HG03025 (cell line): ENCODE measurements at regions not wholly inside any gene's neighbourhood (a gene's known extent, or its start where the extent isn't known, plus 50 kb on each side); places are given as distances from the start of the nearest gene placed in this dataset.
"Not testable (repeated sequence)": the region's sequence is repeated elsewhere in the genome, so short reads cannot be mapped to it uniquely, and the experiment has no call there.

Experiments
- ATAC-seq: cut with Tn5 transposase; IDR thresholded peaks from one replicate; pipeline ENCODE4 v1.9.1; 2021; ENCODE audit warnings: mild to moderate bottlenecking, moderate library complexity; ENCODE audit not compliant: unreplicated experiment, low FRiP score

- no peak for ATAC-seq
Observed at GRCh38 chr2:13650586-13651180, 933.9 kb downstream of the TRIB2 start.

DNA sequence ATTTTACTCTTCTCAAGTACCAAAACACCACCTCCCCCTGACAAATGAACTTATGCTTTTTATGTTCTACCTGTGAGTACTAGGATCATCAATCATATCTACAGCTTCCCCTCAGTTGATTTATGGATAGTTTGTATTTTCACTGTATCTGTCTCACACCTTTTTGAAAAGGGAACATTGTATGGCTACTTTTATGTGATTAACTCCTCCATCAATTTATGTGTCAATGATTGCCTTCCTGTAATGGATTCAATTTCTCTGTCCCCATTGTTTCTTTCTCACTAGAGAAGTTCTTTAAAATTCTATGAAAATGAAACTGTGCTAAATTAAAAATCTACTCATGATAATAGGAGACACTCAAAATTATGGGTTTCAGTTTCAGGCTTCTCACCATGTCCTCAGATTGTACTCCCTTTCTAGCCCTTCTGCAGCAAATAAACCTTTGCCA, 935.0 kb downstream of the TRIB2 start:
- ATAC-seq: peak; percentile 72

- ATAC-seq: no peak
Observed at GRCh38 chr2:13652531-13653313, 936.0 kb downstream of the TRIB2 start.

GRCh38 chr2:13654416-13654815, 937.7 kb downstream of the TRIB2 start:
- no peak for ATAC-seq

GRCh38 chr2:13660231-13660630, 943.5 kb downstream of the TRIB2 start:
- ATAC-seq: no peak

DNA sequence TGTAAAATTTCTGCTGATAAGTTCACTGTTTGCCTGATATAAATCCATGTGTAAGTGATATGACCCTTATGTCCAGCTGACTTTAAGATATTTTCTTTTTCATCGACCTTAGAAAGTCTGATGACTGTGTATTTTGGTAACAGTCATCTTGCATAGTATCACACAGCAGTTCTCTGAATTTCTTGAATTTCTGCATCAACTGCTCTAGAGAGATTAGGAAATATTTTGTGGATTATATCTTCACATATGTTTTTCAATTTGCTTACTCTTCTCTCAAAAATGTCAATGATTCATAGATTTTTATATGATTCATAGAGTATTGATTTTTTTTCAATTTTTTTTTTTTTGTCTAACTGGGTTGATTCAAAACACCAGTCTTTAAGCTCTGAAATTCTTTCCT, 945.3 kb downstream of the TRIB2 start:
- ATAC-seq: no peak

GRCh38 chr2:13666582-13667414, 950.1 kb downstream of the TRIB2 start:
- ATAC-seq: peak; percentile 83

- ATAC-seq: no peak
Observed at GRCh38 chr2:13667415-13667757, 950.6 kb downstream of the TRIB2 start.

GRCh38 chr2:13669607-13670006, 952.9 kb downstream of the TRIB2 start:
- no peak for ATAC-seq

DNA sequence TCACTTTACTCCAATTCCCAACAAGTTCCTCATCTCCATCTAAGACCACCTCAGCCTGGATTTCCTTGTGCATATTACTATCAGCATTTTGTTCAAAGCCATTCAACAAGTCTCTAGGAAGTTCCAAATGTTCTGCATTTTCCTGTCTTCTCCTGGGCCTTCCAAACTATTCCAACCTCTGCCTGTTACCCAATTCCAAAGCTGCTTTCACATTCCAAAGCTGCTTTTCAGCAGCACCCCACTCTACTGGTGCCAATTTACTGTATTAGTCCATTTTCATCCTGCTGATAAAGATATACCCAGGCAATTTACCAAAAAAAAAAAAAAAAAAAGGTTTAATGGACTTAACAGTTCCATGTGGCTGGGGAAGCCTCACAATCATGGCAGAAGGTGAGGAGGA, 957.1 kb downstream of the TRIB2 start:
- ATAC-seq: not testable (repeated sequence)

- peak; percentile 71 for ATAC-seq
Observed at GRCh38 chr2:13676269-13676668, 956.2 kb upstream of the LRATD1 start.

DNA sequence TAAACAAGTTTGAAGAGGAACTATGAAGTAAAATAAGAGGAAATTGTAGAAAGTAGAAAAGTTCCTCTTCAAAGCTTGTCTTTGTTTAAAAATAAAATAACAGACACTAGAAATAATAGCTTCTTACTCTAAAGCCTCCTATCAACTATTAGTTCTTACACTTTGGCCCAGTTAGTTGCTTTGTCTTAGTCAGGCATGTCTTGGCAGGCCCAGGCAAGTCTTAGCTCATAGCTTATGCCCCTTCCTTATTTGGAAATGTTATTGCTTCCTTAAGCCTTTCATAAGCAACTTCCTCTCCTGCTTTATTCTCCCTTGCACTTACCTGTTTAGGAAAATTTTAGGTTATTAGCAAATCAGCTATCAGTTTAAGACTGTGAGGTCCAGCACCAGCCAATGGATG, 950.6 kb upstream of the LRATD1 start:
- no peak for ATAC-seq

DNA sequence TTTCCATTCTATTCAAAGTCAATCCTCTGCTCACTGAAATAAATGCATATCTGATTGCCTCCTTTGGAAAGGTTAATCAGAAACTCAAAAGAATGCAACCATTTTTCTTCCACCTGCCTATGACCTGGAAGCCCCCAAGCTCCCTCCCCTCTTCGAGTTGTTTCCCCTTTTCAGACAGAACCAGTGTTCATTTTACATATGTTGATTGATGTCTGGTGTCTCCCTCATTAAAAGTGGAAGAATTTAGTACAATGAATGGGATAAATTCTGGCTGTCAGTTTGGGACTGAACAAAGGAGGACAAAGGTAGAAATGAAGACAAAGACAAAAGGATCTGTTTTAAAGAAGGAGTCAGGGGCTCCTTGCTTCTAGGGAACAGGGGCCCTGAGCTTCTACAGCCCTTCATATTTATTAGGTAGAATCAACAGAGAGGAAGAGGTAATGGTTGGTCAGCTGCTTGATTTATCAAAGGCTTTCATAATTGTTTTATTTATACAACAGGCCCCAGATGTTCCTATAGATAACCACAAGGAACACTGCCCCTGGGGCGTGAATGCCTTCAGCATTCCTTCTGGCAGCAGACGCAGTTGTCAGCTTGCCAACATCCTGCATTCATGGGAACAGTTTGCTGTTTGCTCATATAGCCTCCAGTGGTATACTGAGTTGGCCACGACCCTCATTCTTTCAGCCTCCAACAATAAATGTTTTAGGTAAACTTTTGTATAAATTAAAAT, 949.8 kb upstream of the LRATD1 start:
- ATAC-seq: no peak

DNA sequence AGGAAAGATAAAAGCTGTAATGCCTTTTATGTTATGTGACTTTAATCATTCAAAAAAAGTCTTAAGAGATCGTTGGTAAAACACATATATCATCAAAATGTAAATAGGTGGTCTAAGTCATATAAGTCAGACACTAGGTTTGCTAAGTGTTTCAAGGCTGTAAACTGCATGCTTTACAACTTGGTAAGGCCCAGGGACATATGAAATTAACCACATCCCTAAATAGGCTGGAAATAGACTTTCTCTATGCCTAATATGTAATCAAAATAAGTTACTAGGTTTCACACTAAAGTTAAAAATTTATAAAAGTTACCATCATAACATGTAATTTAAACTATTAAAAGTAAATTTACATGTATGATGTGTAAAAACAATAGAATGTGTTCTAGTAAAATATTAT, 946.3 kb upstream of the LRATD1 start:
- no peak for ATAC-seq

DNA sequence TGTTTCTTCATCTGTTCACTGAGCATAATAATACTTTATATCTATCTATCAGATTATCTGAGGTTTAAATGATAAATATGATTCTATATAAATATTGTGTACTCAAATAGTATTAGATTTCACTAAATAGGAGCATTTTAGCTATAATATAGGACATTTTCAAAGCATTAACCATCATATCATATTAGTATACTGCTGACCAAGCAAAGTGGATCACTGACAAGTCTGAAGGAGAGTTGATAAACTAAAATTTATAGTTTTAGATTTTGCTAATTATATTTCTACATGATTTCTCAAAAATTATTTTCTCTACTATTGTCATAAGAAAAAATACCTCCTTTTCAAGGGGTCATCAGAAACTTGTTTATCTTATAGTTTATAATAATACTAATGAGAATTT, 937.8 kb upstream of the LRATD1 start:
- no peak for ATAC-seq

DNA sequence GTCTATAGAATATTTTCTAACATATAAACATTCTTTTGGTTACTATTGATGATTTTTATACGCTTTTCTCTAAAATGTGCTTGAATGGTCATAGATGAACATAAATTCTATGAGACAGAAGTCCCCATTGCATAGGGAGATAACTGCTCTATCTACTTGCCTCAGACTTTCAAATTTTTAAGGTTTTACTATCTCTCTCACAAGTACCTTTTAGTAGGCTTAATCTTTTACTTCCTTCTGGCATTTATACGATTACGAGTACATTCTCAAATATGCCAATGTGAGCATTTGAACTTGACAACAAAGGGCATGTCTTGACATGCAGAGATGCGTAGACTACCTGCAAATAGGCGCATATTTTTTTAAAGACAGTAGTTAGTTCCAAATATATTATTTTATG, 935.9 kb upstream of the LRATD1 start:
- no peak for ATAC-seq

DNA sequence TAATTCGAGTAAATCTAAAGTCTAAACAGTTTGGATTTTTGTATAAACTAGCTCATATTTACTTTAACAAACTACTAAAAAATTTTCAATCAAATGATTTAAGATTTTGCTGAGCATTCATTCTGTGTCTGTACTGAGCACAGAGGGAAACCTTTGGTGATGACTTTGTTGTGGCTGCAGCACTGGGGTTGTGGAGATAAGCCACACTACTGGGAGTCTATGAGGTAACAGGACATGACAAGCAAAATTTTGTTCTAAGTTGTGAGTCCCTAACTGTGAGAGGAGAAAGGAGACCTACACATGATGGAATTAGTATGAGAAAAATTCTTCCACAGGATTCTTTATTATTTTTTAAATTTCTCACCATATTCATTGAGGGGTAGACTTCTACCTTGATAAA, 933.7 kb upstream of the LRATD1 start:
- ATAC-seq: no peak

- not testable (repeated sequence) for ATAC-seq
Observed at GRCh38 chr2:13699939-13700338, 932.6 kb upstream of the LRATD1 start.

GRCh38 chr2:13711154-13711553, 921.4 kb upstream of the LRATD1 start:
- no peak for ATAC-seq

DNA sequence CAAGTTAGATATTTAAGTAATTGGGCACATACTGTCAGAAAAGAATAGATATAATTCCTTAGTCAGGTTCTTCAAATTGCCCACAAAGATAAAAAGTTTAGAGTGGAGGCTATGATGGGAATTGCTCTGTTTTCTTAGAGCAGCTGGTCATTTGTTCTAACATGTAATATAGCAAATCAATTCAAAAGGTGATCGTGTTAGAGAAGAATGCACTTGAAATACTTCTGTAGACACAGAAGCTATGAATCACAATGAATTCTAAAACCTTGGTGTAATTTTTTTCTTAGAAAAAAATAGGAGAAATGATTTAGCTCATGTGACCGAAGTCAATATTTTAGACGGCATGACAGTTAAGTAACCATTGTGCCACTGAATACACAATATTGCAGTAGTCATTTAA, 918.1 kb upstream of the LRATD1 start:
- no peak for ATAC-seq

GRCh38 chr2:13725945-13726344, 906.6 kb upstream of the LRATD1 start:
- ATAC-seq: no peak
